WTC11 (cell line): ENCODE measurements at regions not wholly inside any gene's neighbourhood (a gene's known extent, or its start where the extent isn't known, plus 50 kb on each side); places are given as distances from the start of the nearest gene placed in this dataset.

Experiments
- ATAC-seq: fragments of 200-7000 bp; cut with Tn5 transposase; 2 replicates; pipeline ENCODE4 v1.10.0; 2021; ENCODE audit warnings: mild to moderate bottlenecking, moderate library complexity
- CTCF ChIA-PET: fragments of 300-600 bp; sonication (Branson Sonifier 250); formaldehyde crosslinking; loops from one replicate; lab custom pipeline; 2021; ENCODE audit warnings: antibody characterized with exemption; lab: Charles Lee
- POLR2A ChIA-PET: fragments of 350-600 bp; sonication (Branson Sonifier 250); formaldehyde crosslinking; loops from one replicate; lab custom pipeline; 2021; ENCODE audit warnings: antibody characterized with exemption; lab: Charles Lee
- DNase-seq: peaks from one replicate; pipeline ENCODE4 v3.0.0; 2021; ENCODE audit warnings: low spot score
- H3K27ac Mint-ChIP-seq: 2 replicates; pipeline ENCODE4 v1.8.0; 2021; ENCODE audit warnings: mixed read lengths
- H3K27me3 Mint-ChIP-seq: 2 replicates; pipeline ENCODE4 v1.8.0; 2021; ENCODE audit warnings: low read depth, mild to moderate bottlenecking, moderate library complexity, mixed read lengths
- H3K36me3 Mint-ChIP-seq: 2 replicates; pipeline ENCODE4 v1.8.0; 2021; ENCODE audit warnings: mixed read lengths
- H3K4me1 Mint-ChIP-seq: 2 replicates; pipeline ENCODE4 v1.8.0; 2022; ENCODE audit warnings: mixed read lengths
- H3K4me3 Mint-ChIP-seq: 2 replicates; pipeline ENCODE4 v1.8.0; 2021; ENCODE audit warnings: mild to moderate bottlenecking, moderate library complexity, mixed read lengths
- H3K9me3 Mint-ChIP-seq: 2 replicates; pipeline ENCODE4 v1.8.0; 2021; ENCODE audit warnings: mixed read lengths
- CBFB ChIP-seq: sonication (generic); formaldehyde crosslinking; IDR thresholded peaks from 2 replicates; pipeline ENCODE4 v1.8.1; 2022; ENCODE audit warnings: mild to moderate bottlenecking, low read depth, missing genetic modification reagents
- E2F1 ChIP-seq: sonication (generic); formaldehyde crosslinking; IDR thresholded peaks from 2 replicates; pipeline ENCODE4 v1.8.0; 2022; ENCODE audit warnings: mild to moderate bottlenecking, missing genetic modification reagents
- ELF4 ChIP-seq: sonication (generic); formaldehyde crosslinking; IDR thresholded peaks from 2 replicates; pipeline ENCODE4 v1.8.1; 2022; ENCODE audit warnings: low read depth, mild to moderate bottlenecking, moderate library complexity, missing genetic modification reagents
- FOXK1 ChIP-seq: sonication (generic); formaldehyde crosslinking; IDR thresholded peaks from 2 replicates; pipeline ENCODE4 v1.8.0; 2022; ENCODE audit warnings: mild to moderate bottlenecking, moderate library complexity, missing genetic modification reagents
- GABPB1 ChIP-seq: sonication (generic); formaldehyde crosslinking; IDR thresholded peaks from 2 replicates; pipeline ENCODE4 v1.8.1; 2023; ENCODE audit warnings: mild to moderate bottlenecking, missing genetic modification reagents
- GRHL2 ChIP-seq: fragments of 250-450 bp; sonication (Bioruptor Pico); IDR thresholded peaks from 2 replicates; pipeline ENCODE4 v1.8.0; 2022; ENCODE audit warnings: mild to moderate bottlenecking, moderate library complexity; ENCODE audit not compliant: insufficient replicate concordance, severe bottlenecking
- HMGA2 ChIP-seq: fragments of 250-450 bp; sonication (Bioruptor Pico); IDR thresholded peaks from 2 replicates; pipeline ENCODE4 v1.4.0; 2021; ENCODE audit warnings: mild to moderate bottlenecking, moderate library complexity
- JAZF1 ChIP-seq: fragments of 250-450 bp; sonication (Bioruptor Pico); IDR thresholded peaks from 2 replicates; pipeline ENCODE4 v1.9.0; 2021; ENCODE audit warnings: moderate library complexity, mild to moderate bottlenecking, inconsistent platforms
- MXD4 ChIP-seq: fragments of 250-450 bp; sonication (Bioruptor Pico); IDR thresholded peaks from 2 replicates; pipeline ENCODE4 v1.8.0; 2021; ENCODE audit warnings: mild to moderate bottlenecking, moderate library complexity, borderline replicate concordance
- MYBL2 ChIP-seq: sonication (generic); formaldehyde crosslinking; IDR thresholded peaks from 2 replicates; pipeline ENCODE4 v1.8.1; 2023; ENCODE audit warnings: mild to moderate bottlenecking, moderate library complexity, missing genetic modification reagents
- NFATC4 ChIP-seq: fragments of 250-450 bp; sonication (Bioruptor Pico); IDR thresholded peaks from 2 replicates; pipeline ENCODE4 v1.9.0; 2021; ENCODE audit warnings: mild to moderate bottlenecking
- NFYB ChIP-seq: sonication (generic); formaldehyde crosslinking; conservative IDR thresholded peaks from 2 replicates; pipeline ENCODE4 v1.8.0; 2022; ENCODE audit warnings: low read depth, missing genetic modification reagents
- SMAD3 ChIP-seq: sonication (generic); formaldehyde crosslinking; IDR thresholded peaks from 2 replicates; pipeline ENCODE4 v1.8.0; 2022; ENCODE audit warnings: missing genetic modification reagents, mild to moderate bottlenecking, borderline replicate concordance
- TEAD1 ChIP-seq: sonication (generic); formaldehyde crosslinking; IDR thresholded peaks from 2 replicates; pipeline ENCODE4 v1.8.0; 2022; ENCODE audit warnings: mild to moderate bottlenecking, missing genetic modification reagents
- TP53 ChIP-seq: sonication (generic); formaldehyde crosslinking; IDR thresholded peaks from 2 replicates; pipeline ENCODE4 v1.8.1; 2023; ENCODE audit warnings: mild to moderate bottlenecking, missing genetic modification reagents
- ZBTB21 ChIP-seq: sonication (generic); formaldehyde crosslinking; IDR thresholded peaks from 2 replicates; pipeline ENCODE4 v1.8.1; 2023; ENCODE audit warnings: mild to moderate bottlenecking, missing genetic modification reagents, borderline replicate concordance
- ZNF138 ChIP-seq: sonication (generic); formaldehyde crosslinking; conservative IDR thresholded peaks from 2 replicates; pipeline ENCODE4 v1.8.1; 2022; ENCODE audit warnings: mild to moderate bottlenecking, moderate library complexity, missing genetic modification reagents
- ZNF425 ChIP-seq: fragments of 250-450 bp; sonication (Bioruptor Pico); conservative IDR thresholded peaks from 2 replicates; pipeline ENCODE4 v1.9.0; 2021; ENCODE audit warnings: mild to moderate bottlenecking
- TF ChIP-seq, protein P1 (sequence below): sonication (generic); formaldehyde crosslinking; IDR thresholded peaks from 2 replicates; pipeline ENCODE4 v1.8.0; 2022; ENCODE audit warnings: mild to moderate bottlenecking, missing genetic modification reagents
- TF ChIP-seq, protein P2 (sequence below): sonication (generic); formaldehyde crosslinking; conservative IDR thresholded peaks from 2 replicates; pipeline ENCODE4 v1.8.1; 2023; ENCODE audit warnings: mild to moderate bottlenecking, low read depth, missing genetic modification reagents, moderate library complexity
- TF ChIP-seq, protein P3 (sequence below): sonication (generic); formaldehyde crosslinking; conservative IDR thresholded peaks from 2 replicates; pipeline ENCODE4 v1.8.1; 2022; ENCODE audit warnings: mild to moderate bottlenecking, missing genetic modification reagents
- TF ChIP-seq, protein P4 (sequence below): sonication (generic); formaldehyde crosslinking; IDR thresholded peaks from 2 replicates; pipeline ENCODE4 v1.8.1; 2022; ENCODE audit warnings: missing genetic modification reagents, borderline replicate concordance
- TF ChIP-seq, protein P5 (sequence below): sonication (generic); formaldehyde crosslinking; IDR thresholded peaks from 2 replicates; pipeline ENCODE4 v1.8.1; 2023; ENCODE audit warnings: mild to moderate bottlenecking, missing genetic modification reagents

GRCh38 chr2:149787206-149787605, 199.6 kb upstream of the MMADHC start (continued):
- TF ChIP-seq, protein P1, sequence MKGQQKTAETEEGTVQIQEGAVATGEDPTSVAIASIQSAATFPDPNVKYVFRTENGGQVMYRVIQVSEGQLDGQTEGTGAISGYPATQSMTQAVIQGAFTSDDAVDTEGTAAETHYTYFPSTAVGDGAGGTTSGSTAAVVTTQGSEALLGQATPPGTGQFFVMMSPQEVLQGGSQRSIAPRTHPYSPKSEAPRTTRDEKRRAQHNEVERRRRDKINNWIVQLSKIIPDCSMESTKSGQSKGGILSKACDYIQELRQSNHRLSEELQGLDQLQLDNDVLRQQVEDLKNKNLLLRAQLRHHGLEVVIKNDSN (CRISPR knock-in tag) = no peak
- TF ChIP-seq ZBTB21 (CRISPR knock-in tag) = no peak
- TF ChIP-seq, protein P2, sequence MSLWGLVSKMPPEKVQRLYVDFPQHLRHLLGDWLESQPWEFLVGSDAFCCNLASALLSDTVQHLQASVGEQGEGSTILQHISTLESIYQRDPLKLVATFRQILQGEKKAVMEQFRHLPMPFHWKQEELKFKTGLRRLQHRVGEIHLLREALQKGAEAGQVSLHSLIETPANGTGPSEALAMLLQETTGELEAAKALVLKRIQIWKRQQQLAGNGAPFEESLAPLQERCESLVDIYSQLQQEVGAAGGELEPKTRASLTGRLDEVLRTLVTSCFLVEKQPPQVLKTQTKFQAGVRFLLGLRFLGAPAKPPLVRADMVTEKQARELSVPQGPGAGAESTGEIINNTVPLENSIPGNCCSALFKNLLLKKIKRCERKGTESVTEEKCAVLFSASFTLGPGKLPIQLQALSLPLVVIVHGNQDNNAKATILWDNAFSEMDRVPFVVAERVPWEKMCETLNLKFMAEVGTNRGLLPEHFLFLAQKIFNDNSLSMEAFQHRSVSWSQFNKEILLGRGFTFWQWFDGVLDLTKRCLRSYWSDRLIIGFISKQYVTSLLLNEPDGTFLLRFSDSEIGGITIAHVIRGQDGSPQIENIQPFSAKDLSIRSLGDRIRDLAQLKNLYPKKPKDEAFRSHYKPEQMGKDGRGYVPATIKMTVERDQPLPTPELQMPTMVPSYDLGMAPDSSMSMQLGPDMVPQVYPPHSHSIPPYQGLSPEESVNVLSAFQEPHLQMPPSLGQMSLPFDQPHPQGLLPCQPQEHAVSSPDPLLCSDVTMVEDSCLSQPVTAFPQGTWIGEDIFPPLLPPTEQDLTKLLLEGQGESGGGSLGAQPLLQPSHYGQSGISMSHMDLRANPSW = no peak
- TF ChIP-seq, protein P3, sequence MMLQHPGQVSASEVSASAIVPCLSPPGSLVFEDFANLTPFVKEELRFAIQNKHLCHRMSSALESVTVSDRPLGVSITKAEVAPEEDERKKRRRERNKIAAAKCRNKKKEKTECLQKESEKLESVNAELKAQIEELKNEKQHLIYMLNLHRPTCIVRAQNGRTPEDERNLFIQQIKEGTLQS (CRISPR knock-in tag) = no peak

DNA sequence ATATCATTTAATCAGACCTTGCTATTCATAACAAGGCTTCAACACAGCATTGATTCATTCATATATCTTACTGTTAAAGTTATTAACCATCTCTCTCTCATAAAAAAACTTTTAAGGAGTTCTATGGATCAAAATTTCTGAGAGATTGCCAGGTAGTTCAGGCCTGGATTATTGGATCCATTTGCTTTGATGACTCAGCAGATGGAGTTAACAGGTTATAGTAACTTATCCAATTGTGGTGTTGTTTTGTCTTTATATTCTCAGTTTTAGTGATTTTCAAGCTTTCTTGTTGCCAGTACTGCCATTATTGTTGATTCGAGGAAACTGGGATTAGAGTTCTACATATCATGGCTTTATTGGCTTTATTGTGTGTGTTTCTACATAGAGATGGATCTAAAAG, 195.7 kb upstream of the MMADHC start:
- no peak for TF ChIP-seq HMGA2 (CRISPR knock-in tag)
- no peak for TF ChIP-seq TP53 (CRISPR knock-in tag)
- no peak for TF ChIP-seq FOXK1
- TF ChIP-seq CBFB (CRISPR knock-in tag) = no peak
- ChIA-PET POLR2A (no interaction called here), CTCF (no interaction called here)
- Mint-ChIP-seq H3K36me3 (no peaks in the 10 kb centered on the region), H3K4me1 (no peaks in the 10 kb centered on the region), H3K27me3 (no peaks in the 10 kb centered on the region), H3K27ac (no peak overlapping the region), H3K4me3 (no peak overlapping the region), H3K9me3 (peaks cover 18% of the 10 kb centered on the region)
- ATAC-seq (no peak), DNase-seq (no peak)

- Mint-ChIP-seq H3K9me3 (peaks cover 15% of the 10 kb centered on the region), H3K4me3 (no peak overlapping the region), H3K36me3 (no peaks in the 10 kb centered on the region), H3K27ac (no peak overlapping the region), H3K4me1 (no peaks in the 10 kb centered on the region), H3K27me3 (no peaks in the 10 kb centered on the region)
- POLR2A ChIA-PET = no interaction called here
- ATAC-seq (no peak), DNase-seq (no peak)
- CTCF ChIA-PET = no interaction called here
- TF ChIP-seq GRHL2 (CRISPR knock-in tag) = no peak
- no peak for TF ChIP-seq NFATC4 (CRISPR knock-in tag)
- TF ChIP-seq ZNF138 (CRISPR knock-in tag) = no peak
- TF ChIP-seq, protein P1 (CRISPR knock-in tag) = no peak
- TF ChIP-seq MXD4 (CRISPR knock-in tag) = no peak
- TF ChIP-seq ELF4 = no peak
- TF ChIP-seq TP53 (CRISPR knock-in tag) = no peak
- TF ChIP-seq JAZF1 (CRISPR knock-in tag) = no peak
- no peak for TF ChIP-seq TEAD1
- no peak for TF ChIP-seq GABPB1 (CRISPR knock-in tag)
- TF ChIP-seq ZBTB21 (CRISPR knock-in tag) = no peak
- TF ChIP-seq E2F1 (CRISPR knock-in tag) = no peak
- no peak for TF ChIP-seq ZNF425
- TF ChIP-seq MYBL2 = no peak
- no peak for TF ChIP-seq CBFB (CRISPR knock-in tag)
- TF ChIP-seq, protein P4, sequence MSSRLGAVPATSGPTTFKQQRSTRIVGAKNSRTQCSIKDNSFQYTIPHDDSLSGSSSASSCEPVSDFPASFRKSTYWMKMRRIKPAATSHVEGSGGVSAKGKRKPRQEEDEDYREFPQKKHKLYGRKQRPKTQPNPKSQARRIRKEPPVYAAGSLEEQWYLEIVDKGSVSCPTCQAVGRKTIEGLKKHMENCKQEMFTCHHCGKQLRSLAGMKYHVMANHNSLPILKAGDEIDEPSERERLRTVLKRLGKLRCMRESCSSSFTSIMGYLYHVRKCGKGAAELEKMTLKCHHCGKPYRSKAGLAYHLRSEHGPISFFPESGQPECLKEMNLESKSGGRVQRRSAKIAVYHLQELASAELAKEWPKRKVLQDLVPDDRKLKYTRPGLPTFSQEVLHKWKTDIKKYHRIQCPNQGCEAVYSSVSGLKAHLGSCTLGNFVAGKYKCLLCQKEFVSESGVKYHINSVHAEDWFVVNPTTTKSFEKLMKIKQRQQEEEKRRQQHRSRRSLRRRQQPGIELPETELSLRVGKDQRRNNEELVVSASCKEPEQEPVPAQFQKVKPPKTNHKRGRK (CRISPR knock-in tag) = no peak
- no peak for TF ChIP-seq FOXK1
- TF ChIP-seq, protein P5, sequence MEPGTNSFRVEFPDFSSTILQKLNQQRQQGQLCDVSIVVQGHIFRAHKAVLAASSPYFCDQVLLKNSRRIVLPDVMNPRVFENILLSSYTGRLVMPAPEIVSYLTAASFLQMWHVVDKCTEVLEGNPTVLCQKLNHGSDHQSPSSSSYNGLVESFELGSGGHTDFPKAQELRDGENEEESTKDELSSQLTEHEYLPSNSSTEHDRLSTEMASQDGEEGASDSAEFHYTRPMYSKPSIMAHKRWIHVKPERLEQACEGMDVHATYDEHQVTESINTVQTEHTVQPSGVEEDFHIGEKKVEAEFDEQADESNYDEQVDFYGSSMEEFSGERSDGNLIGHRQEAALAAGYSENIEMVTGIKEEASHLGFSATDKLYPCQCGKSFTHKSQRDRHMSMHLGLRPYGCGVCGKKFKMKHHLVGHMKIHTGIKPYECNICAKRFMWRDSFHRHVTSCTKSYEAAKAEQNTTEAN = no peak
- no peak for TF ChIP-seq SMAD3 (CRISPR knock-in tag)
- TF ChIP-seq NFYB (CRISPR knock-in tag) = no peak
These were observed 195.0 kb upstream of the MMADHC start for GRCh38 chr2:149782572-149782971.
